ENCODE measurements at regions not wholly inside any gene's neighbourhood (a gene's known extent, or its start where the extent isn't known, plus 50 kb on each side); places are given as distances from the start of the nearest gene placed in this dataset.

- TF ChIP-seq CTCF (IDR thresholded peaks at IDR 0.05) (no peak), POLR2A (IDR thresholded peaks at IDR 0.05) (no peak)
These were observed 458.8 kb upstream of the ZMIZ1 start for GRCh38 chr10:78609976-78610375.
